ENCODE measurements at regions not wholly inside any gene's neighbourhood (a gene's known extent, or its start where the extent isn't known, plus 50 kb on each side); places are given as distances from the start of the nearest gene placed in this dataset.
A peak's percentile ranks its signal among the peaks of the same experiment; 100 is the strongest.

DNA sequence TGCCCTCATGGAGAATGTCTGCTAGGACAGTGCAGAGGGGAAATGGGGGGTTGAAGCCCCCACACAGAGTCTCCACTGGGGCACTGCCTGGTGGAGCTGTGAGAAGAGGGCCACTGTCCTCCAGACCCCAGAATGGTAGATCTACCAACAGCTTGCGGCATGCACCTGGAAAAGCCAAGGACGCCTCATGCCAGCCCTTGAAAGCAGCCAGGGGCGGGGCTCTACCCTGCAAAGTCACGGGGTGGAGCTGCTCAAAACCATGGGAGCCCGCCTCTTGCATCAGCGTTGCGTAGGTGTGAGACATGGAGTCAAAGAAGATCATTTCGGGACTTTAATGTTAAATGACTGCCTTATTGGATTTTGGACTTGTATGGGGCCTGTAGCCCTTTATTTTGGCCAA is 157.6 kb downstream of the DSEL start:
- DNase-seq = no peak
- Histone ChIP-seq H3K27me3 (ENCODE audit: control insufficient read depth, insufficient read depth, low read length) (no peaks in the 10 kb centered on the region), H3K4me3 (ENCODE audit: insufficient read depth, low read depth, low read length) (no peak overlapping the region)

GRCh38 chr18:67354692-67355091 is 161.8 kb downstream of the DSEL start:
- Histone ChIP-seq H3K27me3 (ENCODE audit: control insufficient read depth, insufficient read depth, low read length) (no peaks in the 10 kb centered on the region), H3K4me3 (ENCODE audit: insufficient read depth, low read depth, low read length) (no peak overlapping the region), H3K36me3 (replicated peaks; ENCODE audit: control insufficient read depth, insufficient read depth, low read length) (no peaks in the 10 kb centered on the region)
- no peak for DNase-seq

More for the DNA sequence above, 157.6 kb downstream of the DSEL start:
- H3K36me3 ChIP-seq (replicated peaks; ENCODE audit: control insufficient read depth, insufficient read depth, low read length) = no peaks in the 10 kb centered on the region

DNA sequence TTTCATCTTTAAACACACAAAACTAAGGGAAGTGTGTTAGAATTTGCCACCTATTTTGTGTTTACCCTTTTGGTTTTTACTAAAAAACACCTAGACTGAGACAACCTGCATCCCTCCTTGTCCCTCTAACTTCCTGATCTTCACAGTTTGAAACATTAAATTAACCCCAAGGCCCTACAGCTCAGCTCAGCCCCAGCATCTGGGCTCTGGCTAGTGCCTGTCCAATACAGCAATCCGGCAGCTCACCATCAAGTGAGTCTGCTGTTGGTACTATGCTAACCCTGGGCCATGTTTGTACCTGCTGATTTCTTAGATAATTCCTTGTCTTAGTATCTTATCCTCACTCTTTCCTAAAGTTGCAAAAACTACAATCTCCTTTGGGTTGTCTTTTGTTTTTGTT is 162.4 kb downstream of the DSEL start:
- no peak overlapping the region for H3K4me3 ChIP-seq (ENCODE audit: insufficient read depth, low read depth, low read length)
- no peaks in the 10 kb centered on the region for H3K36me3 ChIP-seq (replicated peaks; ENCODE audit: control insufficient read depth, insufficient read depth, low read length)
- no peaks in the 10 kb centered on the region for H3K27me3 ChIP-seq (ENCODE audit: control insufficient read depth, insufficient read depth, low read length)
- DNase-seq = peak; percentile 2

DNA sequence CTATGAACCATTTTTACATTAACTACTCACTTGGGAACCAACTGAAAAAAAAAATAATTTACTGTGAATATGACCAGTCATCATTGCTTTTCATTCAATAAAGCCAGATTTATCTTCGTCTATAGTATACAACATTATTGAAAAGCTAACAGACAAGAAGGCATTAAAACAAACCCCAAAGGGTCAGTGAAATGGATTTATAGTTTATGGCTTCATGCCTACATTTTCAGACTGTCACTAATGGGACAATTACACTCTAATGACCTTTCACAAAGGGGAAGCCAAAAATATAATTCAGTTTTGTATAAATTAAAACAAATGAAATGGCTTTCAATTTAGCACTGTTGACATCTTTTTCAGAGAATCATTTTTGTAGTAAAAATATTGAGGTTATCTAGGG is 169.1 kb downstream of the DSEL start:
- no peaks in the 10 kb centered on the region for H3K36me3 ChIP-seq (replicated peaks; ENCODE audit: control insufficient read depth, insufficient read depth, low read length)
- no peak for DNase-seq
- H3K4me3 ChIP-seq (ENCODE audit: insufficient read depth, low read depth, low read length) = no peak overlapping the region
- H3K27me3 ChIP-seq (ENCODE audit: control insufficient read depth, insufficient read depth, low read length) = no peaks in the 10 kb centered on the region

DNA sequence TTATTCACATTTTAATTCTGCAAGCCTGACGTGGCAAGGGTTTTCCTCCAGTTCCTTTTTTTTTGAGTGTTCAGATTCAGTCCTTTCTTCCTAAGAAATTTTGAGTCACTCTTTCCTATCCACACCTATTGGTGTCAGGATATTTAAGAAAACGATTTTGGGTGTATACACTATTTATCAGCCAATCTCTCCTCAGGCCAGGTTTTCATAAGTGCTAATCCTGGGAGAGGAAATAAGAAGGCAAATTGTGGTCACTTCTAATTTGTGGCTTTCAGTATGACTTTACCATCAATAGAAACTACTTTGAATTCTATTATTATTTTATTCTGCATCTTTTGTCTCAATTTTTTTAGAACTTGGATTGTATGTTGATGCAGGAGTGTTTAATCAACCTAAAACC is 174.4 kb downstream of the DSEL start:
- DNase-seq = no peak
- no peaks in the 10 kb centered on the region for H3K36me3 ChIP-seq (replicated peaks; ENCODE audit: control insufficient read depth, insufficient read depth, low read length)
- no peaks in the 10 kb centered on the region for H3K27me3 ChIP-seq (ENCODE audit: control insufficient read depth, insufficient read depth, low read length)
- H3K4me3 ChIP-seq (ENCODE audit: insufficient read depth, low read depth, low read length) = no peak overlapping the region

GRCh38 chr18:67337696-67338095 is 178.8 kb downstream of the DSEL start:
- no peaks in the 10 kb centered on the region for H3K36me3 ChIP-seq (replicated peaks; ENCODE audit: control insufficient read depth, insufficient read depth, low read length)
- DNase-seq = no peak
- no peaks in the 10 kb centered on the region for H3K27me3 ChIP-seq (ENCODE audit: control insufficient read depth, insufficient read depth, low read length)
- no peak overlapping the region for H3K4me3 ChIP-seq (ENCODE audit: insufficient read depth, low read depth, low read length)

- no peak overlapping the region for H3K4me3 ChIP-seq (ENCODE audit: insufficient read depth, low read depth, low read length)
- no peak for DNase-seq
Measured at GRCh38 chr18:67331857-67332256, 184.7 kb downstream of the DSEL start.

GRCh38 chr18:67319109-67319508 is 197.4 kb downstream of the DSEL start:
- no peak overlapping the region for H3K4me3 ChIP-seq (ENCODE audit: insufficient read depth, low read depth, low read length)
- no peaks in the 10 kb centered on the region for H3K27me3 ChIP-seq (ENCODE audit: control insufficient read depth, insufficient read depth, low read length)
- H3K36me3 ChIP-seq (replicated peaks; ENCODE audit: control insufficient read depth, insufficient read depth, low read length) = no peaks in the 10 kb centered on the region
- no peak for DNase-seq

More at GRCh38 chr18:67331857-67332256, 184.7 kb downstream of the DSEL start:
- H3K27me3 ChIP-seq (ENCODE audit: control insufficient read depth, insufficient read depth, low read length) = no peaks in the 10 kb centered on the region
- no peaks in the 10 kb centered on the region for H3K36me3 ChIP-seq (replicated peaks; ENCODE audit: control insufficient read depth, insufficient read depth, low read length)

DNA sequence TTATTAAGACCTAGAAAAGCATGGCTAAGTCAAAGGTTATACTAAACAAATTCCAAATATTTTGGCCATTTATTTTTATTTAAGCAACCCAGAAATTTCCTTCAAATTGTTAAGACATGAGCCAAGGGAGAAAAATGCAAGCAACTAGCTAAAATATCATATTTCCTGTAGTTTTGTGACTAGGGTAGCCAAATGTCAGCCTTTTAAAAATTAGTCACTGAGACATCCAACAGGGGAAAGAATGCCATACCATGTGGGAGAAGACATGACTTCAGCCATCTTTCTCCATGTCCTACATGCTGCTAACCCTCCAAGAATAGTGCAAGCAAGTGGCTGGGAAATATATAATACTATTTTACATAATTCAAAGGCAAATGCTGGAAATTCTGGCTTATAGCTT is 197.9 kb downstream of the DSEL start:
- H3K27me3 ChIP-seq (ENCODE audit: control insufficient read depth, insufficient read depth, low read length) = no peaks in the 10 kb centered on the region
- H3K36me3 ChIP-seq (replicated peaks; ENCODE audit: control insufficient read depth, insufficient read depth, low read length) = no peaks in the 10 kb centered on the region
- DNase-seq = no peak
- no peak overlapping the region for H3K4me3 ChIP-seq (ENCODE audit: insufficient read depth, low read depth, low read length)

GRCh38 chr18:67310826-67311225 is 205.7 kb downstream of the DSEL start:
- no peaks in the 10 kb centered on the region for H3K27me3 ChIP-seq (ENCODE audit: control insufficient read depth, insufficient read depth, low read length)
- no peak for DNase-seq
- no peak overlapping the region for H3K4me3 ChIP-seq (ENCODE audit: insufficient read depth, low read depth, low read length)
- no peaks in the 10 kb centered on the region for H3K36me3 ChIP-seq (replicated peaks; ENCODE audit: control insufficient read depth, insufficient read depth, low read length)

GRCh38 chr18:67308819-67309218 is 207.7 kb downstream of the DSEL start:
- Histone ChIP-seq H3K4me3 (ENCODE audit: insufficient read depth, low read depth, low read length) (no peak overlapping the region), H3K36me3 (replicated peaks; ENCODE audit: control insufficient read depth, insufficient read depth, low read length) (no peaks in the 10 kb centered on the region), H3K27me3 (ENCODE audit: control insufficient read depth, insufficient read depth, low read length) (no peaks in the 10 kb centered on the region)
- no peak for DNase-seq

GRCh38 chr18:67305466-67305865 is 211.1 kb downstream of the DSEL start:
- no peak overlapping the region for H3K4me3 ChIP-seq (ENCODE audit: insufficient read depth, low read depth, low read length)
- no peaks in the 10 kb centered on the region for H3K36me3 ChIP-seq (replicated peaks; ENCODE audit: control insufficient read depth, insufficient read depth, low read length)
- no peak for DNase-seq
- no peaks in the 10 kb centered on the region for H3K27me3 ChIP-seq (ENCODE audit: control insufficient read depth, insufficient read depth, low read length)

- DNase-seq = no peak
Measured at GRCh38 chr18:67302043-67302442, 214.5 kb downstream of the DSEL start.

GRCh38 chr18:67301592-67301991 is 214.9 kb downstream of the DSEL start:
- Histone ChIP-seq H3K27me3 (ENCODE audit: control insufficient read depth, insufficient read depth, low read length) (no peaks in the 10 kb centered on the region), H3K36me3 (replicated peaks; ENCODE audit: control insufficient read depth, insufficient read depth, low read length) (no peaks in the 10 kb centered on the region), H3K4me3 (ENCODE audit: insufficient read depth, low read depth, low read length) (no peak overlapping the region)
- no peak for DNase-seq

More at GRCh38 chr18:67302043-67302442, 214.5 kb downstream of the DSEL start:
- Histone ChIP-seq H3K27me3 (ENCODE audit: control insufficient read depth, insufficient read depth, low read length) (no peaks in the 10 kb centered on the region), H3K4me3 (ENCODE audit: insufficient read depth, low read depth, low read length) (no peak overlapping the region), H3K36me3 (replicated peaks; ENCODE audit: control insufficient read depth, insufficient read depth, low read length) (no peaks in the 10 kb centered on the region)

DNA sequence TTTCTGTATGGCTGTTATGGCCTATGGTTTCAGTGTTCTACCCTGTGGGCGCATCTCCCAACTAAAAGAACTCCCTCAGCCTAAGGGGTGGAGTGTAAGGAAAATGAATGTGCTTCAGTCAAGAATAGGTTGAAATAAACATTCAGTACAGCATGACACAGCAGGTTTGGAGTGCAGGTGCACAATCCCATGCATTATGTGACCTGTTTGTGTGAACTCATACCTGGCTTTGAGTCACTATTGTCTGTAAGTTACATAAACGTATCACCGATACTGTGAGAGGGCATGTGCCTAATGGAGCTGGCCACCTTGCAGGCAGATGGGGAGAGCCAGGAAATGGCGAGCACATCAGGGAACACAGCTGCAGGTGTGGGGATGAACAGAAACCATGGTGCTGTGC is 216.0 kb downstream of the DSEL start:
- H3K4me3 ChIP-seq (ENCODE audit: insufficient read depth, low read depth, low read length) = no peak overlapping the region
- no peaks in the 10 kb centered on the region for H3K27me3 ChIP-seq (ENCODE audit: control insufficient read depth, insufficient read depth, low read length)
- H3K36me3 ChIP-seq (replicated peaks; ENCODE audit: control insufficient read depth, insufficient read depth, low read length) = no peaks in the 10 kb centered on the region
- DNase-seq = no peak

DNA sequence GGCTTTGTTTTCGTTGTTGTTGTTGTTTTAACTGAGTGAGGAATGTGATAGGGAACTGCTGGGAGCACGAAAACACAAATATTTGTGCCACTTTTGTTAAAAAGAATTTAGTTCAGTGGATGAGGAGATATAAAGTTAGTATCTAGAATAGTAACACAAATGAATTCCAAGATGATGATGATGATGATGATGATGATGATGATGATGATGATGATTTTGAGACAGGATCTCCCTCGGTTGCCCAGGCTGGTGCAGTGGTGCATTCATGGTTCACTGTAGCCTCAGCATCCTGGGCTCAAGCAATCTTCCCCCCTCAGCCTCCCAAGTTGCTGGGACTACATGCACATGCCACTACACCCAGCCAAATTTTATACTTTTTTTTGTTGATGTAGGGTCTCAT is 223.7 kb downstream of the DSEL start:
- no peaks in the 10 kb centered on the region for H3K36me3 ChIP-seq (replicated peaks; ENCODE audit: control insufficient read depth, insufficient read depth, low read length)
- no peak overlapping the region for H3K4me3 ChIP-seq (ENCODE audit: insufficient read depth, low read depth, low read length)
- DNase-seq = no peak
- no peaks in the 10 kb centered on the region for H3K27me3 ChIP-seq (ENCODE audit: control insufficient read depth, insufficient read depth, low read length)

Measured in H7 (cell line).